ENCODE measurements at regions not wholly inside any gene's neighbourhood (a gene's known extent, or its start where the extent isn't known, plus 50 kb on each side); places are given as distances from the start of the nearest gene placed in this dataset.

DNA sequence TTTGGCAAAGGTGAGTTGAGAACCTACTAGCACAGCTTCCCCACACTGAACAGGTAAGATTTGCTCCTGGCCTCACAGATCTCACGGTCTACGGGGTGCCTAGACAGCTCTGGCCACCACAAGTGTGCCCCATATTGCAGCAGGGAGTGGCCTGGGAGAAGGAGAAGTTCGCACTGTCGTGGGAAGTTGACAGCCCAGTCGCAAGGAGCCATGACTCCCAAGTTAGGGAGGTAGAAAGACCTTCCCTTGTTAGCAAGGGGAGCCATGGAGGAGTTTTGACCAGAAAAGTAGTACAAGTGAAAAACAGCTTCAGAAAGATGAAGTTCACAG lies 316.3 kb downstream of the BCL11B start:
- TF ChIP-seq TCF12 (IDR thresholded peaks at IDR 0.05; ENCODE audit: low read depth) (no peak), EP300 (IDR thresholded peaks at IDR 0.05; ENCODE audit: borderline replicate concordance) (no peak), TAF1 (IDR thresholded peaks at IDR 0.05; ENCODE audit: low read depth) (no peak), ZBTB7A (IDR thresholded peaks at IDR 0.05; ENCODE audit: low read depth) (no peak), EGR1 (IDR thresholded peaks at IDR 0.05) (no peak), CEBPB (IDR thresholded peaks at IDR 0.05) (no peak), NFIC (IDR thresholded peaks at IDR 0.05) (no peak), RAD21 (IDR thresholded peaks at IDR 0.05; ENCODE audit: low read depth) (no peak), CREB1 (IDR thresholded peaks at IDR 0.05; ENCODE audit: low read depth) (no peak)
- TF ChIP-seq, protein P1, sequence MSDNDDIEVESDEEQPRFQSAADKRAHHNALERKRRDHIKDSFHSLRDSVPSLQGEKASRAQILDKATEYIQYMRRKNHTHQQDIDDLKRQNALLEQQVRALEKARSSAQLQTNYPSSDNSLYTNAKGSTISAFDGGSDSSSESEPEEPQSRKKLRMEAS (IDR thresholded peaks at IDR 0.05) = no peak
- TF ChIP-seq, protein P2, sequence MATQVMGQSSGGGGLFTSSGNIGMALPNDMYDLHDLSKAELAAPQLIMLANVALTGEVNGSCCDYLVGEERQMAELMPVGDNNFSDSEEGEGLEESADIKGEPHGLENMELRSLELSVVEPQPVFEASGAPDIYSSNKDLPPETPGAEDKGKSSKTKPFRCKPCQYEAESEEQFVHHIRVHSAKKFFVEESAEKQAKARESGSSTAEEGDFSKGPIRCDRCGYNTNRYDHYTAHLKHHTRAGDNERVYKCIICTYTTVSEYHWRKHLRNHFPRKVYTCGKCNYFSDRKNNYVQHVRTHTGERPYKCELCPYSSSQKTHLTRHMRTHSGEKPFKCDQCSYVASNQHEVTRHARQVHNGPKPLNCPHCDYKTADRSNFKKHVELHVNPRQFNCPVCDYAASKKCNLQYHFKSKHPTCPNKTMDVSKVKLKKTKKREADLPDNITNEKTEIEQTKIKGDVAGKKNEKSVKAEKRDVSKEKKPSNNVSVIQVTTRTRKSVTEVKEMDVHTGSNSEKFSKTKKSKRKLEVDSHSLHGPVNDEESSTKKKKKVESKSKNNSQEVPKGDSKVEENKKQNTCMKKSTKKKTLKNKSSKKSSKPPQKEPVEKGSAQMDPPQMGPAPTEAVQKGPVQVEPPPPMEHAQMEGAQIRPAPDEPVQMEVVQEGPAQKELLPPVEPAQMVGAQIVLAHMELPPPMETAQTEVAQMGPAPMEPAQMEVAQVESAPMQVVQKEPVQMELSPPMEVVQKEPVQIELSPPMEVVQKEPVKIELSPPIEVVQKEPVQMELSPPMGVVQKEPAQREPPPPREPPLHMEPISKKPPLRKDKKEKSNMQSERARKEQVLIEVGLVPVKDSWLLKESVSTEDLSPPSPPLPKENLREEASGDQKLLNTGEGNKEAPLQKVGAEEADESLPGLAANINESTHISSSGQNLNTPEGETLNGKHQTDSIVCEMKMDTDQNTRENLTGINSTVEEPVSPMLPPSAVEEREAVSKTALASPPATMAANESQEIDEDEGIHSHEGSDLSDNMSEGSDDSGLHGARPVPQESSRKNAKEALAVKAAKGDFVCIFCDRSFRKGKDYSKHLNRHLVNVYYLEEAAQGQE (IDR thresholded peaks at IDR 0.05; ENCODE audit: low read depth) = no peak
